H9 (cell line): ENCODE measurements at regions not wholly inside any gene's neighbourhood (a gene's known extent, or its start where the extent isn't known, plus 50 kb on each side); places are given as distances from the start of the nearest gene placed in this dataset.

Source experiments
- DNase-seq: peaks from one replicate; pipeline ENCODE4 v3.0.0-alpha.2; 2017
- H2AFZ ChIP-seq: one replicate; pipeline ENCODE4 v1.6.1; 2013; ENCODE audit warnings: mild to moderate bottlenecking, low read length, control low read depth, moderate library complexity
- H2AK5ac ChIP-seq: 2 replicates; pipeline ENCODE4 v1.6.1; 2013; ENCODE audit warnings: low read length, control low read depth, mixed read lengths; ENCODE audit not compliant: insufficient read length
- H2BK120ac ChIP-seq: one replicate; pipeline ENCODE4 v1.6.1; 2013; ENCODE audit warnings: low read depth, mild to moderate bottlenecking, low read length, control low read depth, inconsistent platforms; ENCODE audit not compliant: poor library complexity, severe bottlenecking
- H2BK12ac ChIP-seq: 2 replicates; pipeline ENCODE4 v1.6.1; 2013; ENCODE audit warnings: low read length, control low read depth, mixed read lengths, low read depth; ENCODE audit not compliant: insufficient read length
- H2BK15ac ChIP-seq: 2 replicates; pipeline ENCODE4 v1.6.1; 2013; ENCODE audit warnings: low read depth, low read length, control low read depth
- H2BK20ac ChIP-seq: one replicate; pipeline ENCODE4 v1.6.1; 2013; ENCODE audit warnings: low read depth, mild to moderate bottlenecking, low read length, control low read depth, inconsistent platforms; ENCODE audit not compliant: poor library complexity, severe bottlenecking
- H2BK5ac ChIP-seq: 2 replicates; pipeline ENCODE4 v1.6.1; 2013; ENCODE audit warnings: low read length, control low read depth, mixed read lengths; ENCODE audit not compliant: insufficient read length
- H3K14ac ChIP-seq: 2 replicates; pipeline ENCODE4 v1.6.1; 2013; ENCODE audit warnings: low read length, control low read depth; ENCODE audit not compliant: insufficient read depth
- H3K18ac ChIP-seq: 2 replicates; pipeline ENCODE4 v1.6.1; 2013; ENCODE audit warnings: low read depth, mild to moderate bottlenecking, mixed read lengths, low read length, control low read depth; ENCODE audit not compliant: insufficient read length
- H3K23ac ChIP-seq: 2 replicates; pipeline ENCODE4 v1.6.1; 2013; ENCODE audit warnings: low read length, control low read depth, mixed read lengths, low read depth; ENCODE audit not compliant: insufficient read length
- H3K23me2 ChIP-seq: 2 replicates; pipeline ENCODE4 v1.6.1; 2013; ENCODE audit warnings: low read depth, mild to moderate bottlenecking, mixed read lengths, low read length, control low read depth; ENCODE audit not compliant: insufficient read length, poor library complexity, severe bottlenecking
- H3K27ac ChIP-seq: 2 replicates; pipeline ENCODE4 v1.5.1; 2013; ENCODE audit warnings: low read length, control low read depth, mixed read lengths, low read depth; ENCODE audit not compliant: insufficient read length
- H3K27me3 ChIP-seq: 2 replicates; pipeline ENCODE4 v1.6.1; 2013; ENCODE audit warnings: low read length, control low read depth, inconsistent platforms; ENCODE audit not compliant: insufficient read depth
- H3K4ac ChIP-seq: 2 replicates; pipeline ENCODE4 v1.6.1; 2013; ENCODE audit warnings: low read depth, mild to moderate bottlenecking, control low read depth, inconsistent platforms, low read length, moderate library complexity
- H3K4me1 ChIP-seq: 2 replicates; pipeline ENCODE4 v1.6.1; 2013; ENCODE audit warnings: low read length, control low read depth, inconsistent platforms; ENCODE audit not compliant: insufficient read depth
- H3K4me2 ChIP-seq: 2 replicates; pipeline ENCODE4 v1.6.1; 2013; ENCODE audit warnings: low read length, control low read depth, mixed read lengths; ENCODE audit not compliant: insufficient read length, insufficient read depth
- H3K56ac ChIP-seq: 2 replicates; pipeline ENCODE4 v1.6.1; 2013; ENCODE audit warnings: low read depth, mild to moderate bottlenecking, mixed read lengths, low read length, control low read depth; ENCODE audit not compliant: insufficient read length
- H3K79me1 ChIP-seq: 2 replicates; pipeline ENCODE4 v1.6.1; 2013; ENCODE audit warnings: low read depth, mild to moderate bottlenecking, moderate library complexity, low read length, control low read depth, inconsistent platforms; ENCODE audit not compliant: insufficient read depth, poor library complexity, severe bottlenecking
- H3K79me2 ChIP-seq: 2 replicates; pipeline ENCODE4 v1.6.1; 2013; ENCODE audit warnings: low read length, control low read depth, inconsistent platforms; ENCODE audit not compliant: insufficient read depth
- H3K9ac ChIP-seq: 2 replicates; pipeline ENCODE4 v1.6.1; 2013; ENCODE audit warnings: low read length, control low read depth, mixed read lengths; ENCODE audit not compliant: insufficient read length; ENCODE audit errors: extremely low read depth
- H3K9me3 ChIP-seq: one replicate; pipeline ENCODE4 v1.6.1; 2013; ENCODE audit warnings: low read depth, low read length, inconsistent platforms; ENCODE audit not compliant: control insufficient read depth
- H3T11ph ChIP-seq: one replicate; pipeline ENCODE4 v1.6.1; 2013; ENCODE audit warnings: mild to moderate bottlenecking, low read length, control low read depth, inconsistent platforms
- H4K20me1 ChIP-seq: one replicate; pipeline ENCODE4 v1.6.1; 2013; ENCODE audit not compliant: control insufficient read depth, insufficient read length, insufficient read depth
- H4K5ac ChIP-seq: 2 replicates; pipeline ENCODE4 v1.6.1; 2013; ENCODE audit warnings: low read depth, mild to moderate bottlenecking, mixed read lengths, low read length, control low read depth; ENCODE audit not compliant: insufficient read length
- H4K8ac ChIP-seq: replicated peaks from 2 replicates; pipeline ENCODE4 v1.6.1; 2013; ENCODE audit warnings: low read length, control low read depth, mixed read lengths, low read depth; ENCODE audit not compliant: insufficient read length
- H4K91ac ChIP-seq: 2 replicates; pipeline ENCODE4 v1.6.1; 2013; ENCODE audit warnings: low read depth, mild to moderate bottlenecking, moderate library complexity, mixed read lengths, low read length, control low read depth; ENCODE audit not compliant: insufficient read length
- H3K27ac Mint-ChIP-seq, 3 experiments: 2 replicates in 2 of 3; 3 replicates in 1 of 3; pipeline ENCODE4 v1.8.0; 2020 to 2021; ENCODE audit warnings: mixed read lengths in 3 of 3, mild to moderate bottlenecking in 1 of 3, moderate library complexity in 1 of 3
- H3K27me3 Mint-ChIP-seq: 2 replicates; pipeline ENCODE4 v1.8.0; 2021; ENCODE audit warnings: low read depth, mild to moderate bottlenecking, moderate library complexity, mixed read lengths
- H3K36me3 Mint-ChIP-seq, 3 experiments: 2 replicates in 2 of 3; 3 replicates in 1 of 3; pipeline ENCODE4 v1.8.0; 2020 to 2021; ENCODE audit warnings: low read depth in 3 of 3, mixed read lengths in 3 of 3; ENCODE audit not compliant: insufficient read depth in 1 of 3
- H3K4me1 Mint-ChIP-seq, 2 experiments: 2 replicates each; pipeline ENCODE4 v1.8.0; 2020; ENCODE audit warnings: mixed read lengths in 2 of 2
- H3K4me3 Mint-ChIP-seq, 2 experiments: 2 replicates in 1 of 2; 3 replicates in 1 of 2; pipeline ENCODE4 v1.8.0; 2020 to 2021; ENCODE audit warnings: mild to moderate bottlenecking in 2 of 2, mixed read lengths in 2 of 2, moderate library complexity in 1 of 2
- H3K9me3 Mint-ChIP-seq, 2 experiments: 2 replicates in 1 of 2; 3 replicates in 1 of 2; pipeline ENCODE4 v1.8.0; 2020; ENCODE audit warnings: mild to moderate bottlenecking in 2 of 2, mixed read lengths in 2 of 2, moderate library complexity in 1 of 2
- CTCF ChIP-seq: fragments of 200-600 bp; sonication (generic); conservative IDR thresholded peaks from 3 replicates; pipeline ENCODE4 v1.8.0; 2021; ENCODE audit warnings: antibody characterized with exemption, mild to moderate bottlenecking
- WGBS: extraction: QIAGEN DNeasy Blood & Tissue Kit; methylation state at CpG from one replicate; pipeline ENCODE4 v1.1.7; 2013; ENCODE audit warnings: missing lambda C conversion rate, low lambda C conversion rate, mixed read lengths; ENCODE audit not compliant: insufficient read length; ENCODE audit errors: extremely low coverage; 5-methylcytosine and 5-hydroxymethylcytosine counted together

DNA sequence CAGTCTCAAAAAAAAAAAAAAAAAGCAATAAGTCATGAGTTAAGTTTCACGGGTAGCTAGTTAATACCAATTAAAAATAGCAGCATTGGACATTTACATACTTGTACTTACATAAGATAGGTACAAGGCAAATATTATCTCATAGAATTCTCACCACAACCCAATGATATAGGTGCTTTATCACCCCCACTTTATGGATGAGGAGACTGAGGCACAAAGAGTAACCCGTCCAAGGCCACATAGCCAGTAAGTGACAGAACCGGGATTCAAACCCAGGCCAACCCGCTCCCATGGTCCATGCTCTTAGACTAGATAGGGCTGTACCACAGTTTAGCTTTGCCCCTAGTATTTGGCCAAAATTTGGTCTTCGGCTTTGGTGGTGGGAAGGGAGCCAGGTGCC is 132.5 kb upstream of the SLC45A1 start:
- H3K9me3 Mint-ChIP-seq = no peaks in the 10 kb centered on the region
- H2AK5ac ChIP-seq = no peak overlapping the region
- no peak overlapping the region for H3K23ac ChIP-seq
- H3K4me3 Mint-ChIP-seq = no peak overlapping the region
- no peaks in the 10 kb centered on the region for H3K23me2 ChIP-seq
- H2BK15ac ChIP-seq = no peak overlapping the region
- H3K27me3 Mint-ChIP-seq = no peaks in the 10 kb centered on the region
- H3K27ac Mint-ChIP-seq = peak overlapping the region in 1 of 3 experiments; percentile 28; a peak in 1 of 7 replicates
- no peak overlapping the region for H3K4me2 ChIP-seq
- no peak overlapping the region for H3K27ac ChIP-seq
- H3K4me1 ChIP-seq = no peaks in the 10 kb centered on the region
- no peak overlapping the region for H3K4ac ChIP-seq
- H3K14ac ChIP-seq = no peak overlapping the region
- H3K18ac ChIP-seq = no peak overlapping the region
- H3K79me1 ChIP-seq = no peaks in the 10 kb centered on the region
- H2BK5ac ChIP-seq = no peak overlapping the region
- no peak overlapping the region for H3T11ph ChIP-seq
- H3K56ac ChIP-seq = no peak overlapping the region
- no peaks in the 10 kb centered on the region for H3K27me3 ChIP-seq
- no peak overlapping the region for H2BK120ac ChIP-seq
- H2BK12ac ChIP-seq = no peak overlapping the region
- H4K91ac ChIP-seq = no peak overlapping the region
- H3K79me2 ChIP-seq = no peaks in the 10 kb centered on the region
- no peak overlapping the region for H4K5ac ChIP-seq
- H4K8ac ChIP-seq = no peak overlapping the region
- H3K4me1 Mint-ChIP-seq = no peaks in the 10 kb centered on the region
- no peak for DNase-seq
- no peak for TF ChIP-seq CTCF
- H4K20me1 ChIP-seq = no peaks in the 10 kb centered on the region
- no peaks in the 10 kb centered on the region for H3K36me3 Mint-ChIP-seq
- H2AFZ ChIP-seq = no peak overlapping the region
- H2BK20ac ChIP-seq = no peak overlapping the region
- WGBS = no CpG with 5 or more reads among the region's 5 CpGs
- no peak overlapping the region for H3K9ac ChIP-seq
- no peaks in the 10 kb centered on the region for H3K9me3 ChIP-seq
